Endothelial cell of umbilical vein (primary cell): ENCODE measurements at regions not wholly inside any gene's neighbourhood (a gene's known extent, or its start where the extent isn't known, plus 50 kb on each side); places are given as distances from the start of the nearest gene placed in this dataset.

ENCODE experiments used
- BruUV-seq: library from RNA; stranded (reverse); fragments of 400-500 nt; replicated peaks from 2 replicates; lab custom pipeline; 2021; lab: Mats Ljungman, UMichigan
- CTCF ChIA-PET: fragments of 300-600, 350-600 bp; sonication (Branson Sonifier 250); formaldehyde crosslinking; loops from one replicate; lab custom pipeline; 2021; ENCODE audit warnings: antibody characterized with exemption, inconsistent platforms; lab: Charles Lee
- POLR2A ChIA-PET: fragments of 300-600, 350-600 bp; sonication (Branson Sonifier 250); formaldehyde crosslinking; loops from one replicate; lab custom pipeline; 2021; ENCODE audit warnings: antibody characterized with exemption, inconsistent platforms; lab: Charles Lee
- DNase-seq: peaks from one replicate; pipeline ENCODE4 v3.0.0-alpha.2; 2011; ENCODE audit warnings: low read depth, low spot score
- FAIRE-seq: peaks from 2 replicates; lab custom pipeline; 2011; peaks lifted over from hg19 to GRCh38; lab: Jason Lieb, UNC
- H2AFZ ChIP-seq: 2 replicates; pipeline ENCODE4 v1.6.0; 2012; ENCODE audit warnings: low read depth, low read length, control low read depth, inconsistent platforms
- H3K27ac ChIP-seq: 2 replicates; pipeline ENCODE4 v1.5.1; 2011; ENCODE audit warnings: low read depth, mild to moderate bottlenecking, control low read depth, low read length, moderate library complexity; ENCODE audit not compliant: insufficient read depth
- H3K27me3 ChIP-seq, 2 experiments: 2 replicates each; pipeline versions ENCODE4 v1.6.0 to v1.6.1; 2011; ENCODE audit warnings: low read length in 2 of 2, mixed read lengths in 1 of 2; ENCODE audit not compliant: control insufficient read depth in 2 of 2, insufficient read depth in 2 of 2
- H3K36me3 ChIP-seq, 2 experiments: 2 replicates in 1 of 2; 3 replicates in 1 of 2; pipeline ENCODE4 v1.5.1; 2011; ENCODE audit warnings: low read length in 2 of 2, mild to moderate bottlenecking in 1 of 2, moderate library complexity in 1 of 2; ENCODE audit not compliant: control insufficient read depth in 2 of 2, insufficient read depth in 2 of 2; ENCODE audit errors: extremely low read depth in 1 of 2
- H3K4me1 ChIP-seq: 3 replicates; pipeline ENCODE4 v1.5.1; 2011; ENCODE audit warnings: mild to moderate bottlenecking, low read length; ENCODE audit not compliant: control insufficient read depth, insufficient read depth; ENCODE audit errors: extremely low read depth
- H3K4me2 ChIP-seq: 2 replicates; pipeline ENCODE4 v1.6.1; 2011; ENCODE audit warnings: low read length, control low read depth, mixed read lengths; ENCODE audit not compliant: insufficient read depth
- H3K4me3 ChIP-seq, 3 experiments: fragments of 200-600 bp in 1 of 3; sonication (generic), shearing (Covaris generic) in 1 of 3; replicated peaks in 1 of 3; 2 replicates each; pipeline ENCODE4 v1.5.1; 2011 to 2016; ENCODE audit warnings: control low read depth in 3 of 3, low read length in 3 of 3, mild to moderate bottlenecking in 2 of 3, inconsistent platforms in 1 of 3, low read depth in 1 of 3, moderate library complexity in 1 of 3; ENCODE audit not compliant: insufficient read depth in 1 of 3
- H3K79me2 ChIP-seq: 2 replicates; pipeline ENCODE4 v1.6.0; 2012; ENCODE audit warnings: low read length, inconsistent platforms; ENCODE audit not compliant: control insufficient read depth, insufficient read depth
- H3K9ac ChIP-seq: replicated peaks from 2 replicates; pipeline ENCODE3; 2011; ENCODE audit warnings: low read length, control low read depth; ENCODE audit not compliant: insufficient read depth; ENCODE audit errors: extremely low read depth
- H3K9me1 ChIP-seq: replicated peaks from 3 replicates; pipeline ENCODE4 v1.6.0; 2011; ENCODE audit warnings: mild to moderate bottlenecking, low read length; ENCODE audit not compliant: control insufficient read depth, insufficient read depth; ENCODE audit errors: extremely low read depth
- H3K9me3 ChIP-seq: replicated peaks from 2 replicates; pipeline ENCODE4 v1.5.1; 2012; ENCODE audit warnings: low read length, inconsistent platforms; ENCODE audit not compliant: control insufficient read depth, insufficient read depth
- H4K20me1 ChIP-seq: replicated peaks from 2 replicates; pipeline ENCODE3; 2011; ENCODE audit warnings: mild to moderate bottlenecking, low read length; ENCODE audit not compliant: control insufficient read depth, insufficient read depth; ENCODE audit errors: extremely low read depth
- CTCF ChIP-seq, 2 donors: IDR thresholded peaks; 1 replicate in 1 of 2; 2 replicates in 1 of 2; pipeline ENCODE4 v1.5.1; 2011; ENCODE audit warnings: low read length in 2 of 2, mild to moderate bottlenecking in 2 of 2, moderate library complexity in 2 of 2, control low read depth in 1 of 2, inconsistent platforms in 1 of 2, low read depth in 1 of 2; ENCODE audit not compliant: insufficient read depth in 1 of 2; ENCODE audit errors: extremely low read depth in 1 of 2
- EZH2 ChIP-seq: IDR thresholded peaks from 2 replicates; pipeline ENCODE4 v1.6.1; 2012; ENCODE audit warnings: borderline replicate concordance, low read depth, mild to moderate bottlenecking, moderate library complexity, low read length, inconsistent platforms; ENCODE audit not compliant: severe bottlenecking
- FOS ChIP-seq: IDR thresholded peaks from 2 replicates; pipeline ENCODE4 v1.6.1; 2011; ENCODE audit warnings: mild to moderate bottlenecking, low read length, moderate library complexity, borderline replicate concordance; ENCODE audit not compliant: insufficient read depth
- GATA2 ChIP-seq: IDR thresholded peaks from 2 replicates; pipeline ENCODE4 v1.7.0; 2011; ENCODE audit warnings: low read depth, mild to moderate bottlenecking, moderate library complexity, mixed read lengths, low read length; ENCODE audit not compliant: insufficient read length, insufficient read depth
- JUN ChIP-seq: IDR thresholded peaks from 2 replicates; pipeline ENCODE4 v1.6.1; 2011; ENCODE audit warnings: borderline replicate concordance, low read depth; ENCODE audit not compliant: insufficient read length, insufficient read depth
- MAX ChIP-seq: IDR thresholded peaks from 2 replicates; pipeline ENCODE4 v1.6.1; 2011; ENCODE audit not compliant: insufficient read depth, insufficient read length
- MYC ChIP-seq: IDR thresholded peaks from one replicate; pipeline ENCODE4 v1.6.1; 2011; ENCODE audit warnings: mild to moderate bottlenecking, low read depth, low read length
- POLR2A ChIP-seq: IDR thresholded peaks from 2 replicates; pipeline ENCODE4 v1.6.1; 2012; ENCODE audit warnings: low read depth, mild to moderate bottlenecking, control low read depth, low read length
- POLR2AphosphoS5 ChIP-seq: IDR thresholded peaks from 2 replicates; pipeline ENCODE4 v1.6.1; 2012; ENCODE audit warnings: low read depth, mild to moderate bottlenecking, control low read depth, low read length, moderate library complexity; ENCODE audit not compliant: insufficient read depth
- dilution Hi-C: fragments of 300-500 bp; cut with MboI; formaldehyde crosslinking; loops from one replicate; pipeline ENCODE4 v1.15.0; 2019; ENCODE audit warnings: low sequenced_read_pairs; ENCODE audit not compliant: extremely low pct_ligation_motif_present
- intact Hi-C: fragments of 100-400 bp; cut with micrococcal nuclease; formaldehyde crosslinking; loops from one replicate; pipeline ENCODE4 v1.10.0; 2022

GRCh38 chr12:17661250-17661649 lies 428.7 kb downstream of the RERGL start:
- DNase-seq (no peak), FAIRE-seq (no peak)
- H2AFZ ChIP-seq: no peak overlapping the region
- no peaks in the 10 kb centered on the region for H3K9me1 ChIP-seq
- H3K27ac ChIP-seq: no peak overlapping the region
- no peak overlapping the region for H3K4me3 ChIP-seq
- no peaks in the 10 kb centered on the region for H3K27me3 ChIP-seq
- no peaks in the 10 kb centered on the region for H3K36me3 ChIP-seq
- H3K4me2 ChIP-seq: no peak overlapping the region
- no peak for TF ChIP-seq GATA2
- no peak for TF ChIP-seq MAX
- TF ChIP-seq FOS: no peak
- TF ChIP-seq EZH2: no peak
- no peak for TF ChIP-seq POLR2A
- no peak for TF ChIP-seq POLR2AphosphoS5
- TF ChIP-seq MYC: no peak
- TF ChIP-seq CTCF (IDR thresholded peaks at IDR 0.05; ENCODE audit: extremely low read depth in 1 of 2, insufficient read depth in 1 of 2, low read depth in 1 of 2, low read length in 2 of 2): no peak
- no peak for TF ChIP-seq JUN
- CTCF ChIA-PET: interaction anchor here (1.8 kb wide), 1 partner anchor 19 kb away, joined by 5 read pairs; no protein-coding TSS in a partner anchor
- no peak overlapping the region for H3K9ac ChIP-seq
- dilution Hi-C loops: no loop called here
- no peaks in the 10 kb centered on the region for H3K79me2 ChIP-seq
- no peaks in the 10 kb centered on the region for H4K20me1 ChIP-seq
- no peaks in the 10 kb centered on the region for H3K4me1 ChIP-seq
- POLR2A ChIA-PET: no interaction called here
- no TSS peak for BruUV-seq
- intact Hi-C loops: no loop called here
- H3K9me3 ChIP-seq: peaks cover 3% of the 10 kb centered on the region
